Nephron progenitor cell (in vitro differentiated cells): ENCODE measurements at regions not wholly inside any gene's neighbourhood (a gene's known extent, or its start where the extent isn't known, plus 50 kb on each side); places are given as distances from the start of the nearest gene placed in this dataset.
"Not testable (repeated sequence)": the region's sequence is repeated elsewhere in the genome, so short reads cannot be mapped to it uniquely, and the experiment has no call there.

Experiments used
- DNase-seq: peaks from one replicate; pipeline ENCODE4 v3.0.0; 2021
- H3K27ac Mint-ChIP-seq: 2 replicates; pipeline ENCODE4 v1.8.0; 2021; ENCODE audit warnings: mild to moderate bottlenecking, moderate library complexity, mixed read lengths
- H3K27me3 Mint-ChIP-seq: 2 replicates; pipeline ENCODE4 v1.8.0; 2021; ENCODE audit warnings: mild to moderate bottlenecking, low read depth, mixed read lengths; ENCODE audit not compliant: poor library complexity
- H3K36me3 Mint-ChIP-seq: 2 replicates; pipeline ENCODE4 v1.8.0; 2021; ENCODE audit warnings: low read depth, mixed read lengths
- H3K4me1 Mint-ChIP-seq: 2 replicates; pipeline ENCODE4 v1.8.0; 2021; ENCODE audit warnings: mixed read lengths
- H3K4me3 Mint-ChIP-seq: 2 replicates; pipeline ENCODE4 v1.8.0; 2021; ENCODE audit warnings: mild to moderate bottlenecking, moderate library complexity, mixed read lengths
- H3K9me3 Mint-ChIP-seq: 2 replicates; pipeline ENCODE4 v1.8.0; 2021; ENCODE audit warnings: mild to moderate bottlenecking, moderate library complexity, mixed read lengths
- TF ChIP-seq, protein P1 (sequence below): fragments of 200-600 bp; sonication (generic); IDR thresholded peaks from 2 replicates; pipeline ENCODE4 v1.5.0; 2021; ENCODE audit warnings: antibody characterized with exemption

DNA sequence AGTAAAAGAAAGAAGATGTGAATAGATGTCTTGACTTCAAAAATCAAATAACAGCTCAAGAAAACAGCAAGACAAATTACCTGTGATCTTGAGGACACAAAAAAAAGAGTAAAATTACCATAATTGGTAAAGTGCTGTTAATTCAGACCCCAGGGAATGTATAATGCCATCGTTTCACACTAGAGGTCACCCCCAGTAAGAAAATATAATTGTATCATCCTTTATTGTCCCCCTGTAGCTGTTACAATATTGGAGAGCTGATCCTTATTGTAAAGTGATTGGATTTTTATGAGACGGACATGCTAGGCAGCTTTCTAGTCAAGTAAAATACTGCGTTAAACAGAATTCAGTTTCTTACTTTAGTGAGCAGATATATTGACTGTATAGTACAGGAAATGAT, 377.0 kb downstream of the TLE1 start:
- Mint-ChIP-seq H3K36me3 (peaks cover 20% of the 10 kb centered on the region), H3K27ac (no peak overlapping the region), H3K4me1 (no peaks in the 10 kb centered on the region), H3K27me3 (no peaks in the 10 kb centered on the region), H3K9me3 (peaks cover 49% of the 10 kb centered on the region), H3K4me3 (no peak overlapping the region)
- TF ChIP-seq, protein P1, sequence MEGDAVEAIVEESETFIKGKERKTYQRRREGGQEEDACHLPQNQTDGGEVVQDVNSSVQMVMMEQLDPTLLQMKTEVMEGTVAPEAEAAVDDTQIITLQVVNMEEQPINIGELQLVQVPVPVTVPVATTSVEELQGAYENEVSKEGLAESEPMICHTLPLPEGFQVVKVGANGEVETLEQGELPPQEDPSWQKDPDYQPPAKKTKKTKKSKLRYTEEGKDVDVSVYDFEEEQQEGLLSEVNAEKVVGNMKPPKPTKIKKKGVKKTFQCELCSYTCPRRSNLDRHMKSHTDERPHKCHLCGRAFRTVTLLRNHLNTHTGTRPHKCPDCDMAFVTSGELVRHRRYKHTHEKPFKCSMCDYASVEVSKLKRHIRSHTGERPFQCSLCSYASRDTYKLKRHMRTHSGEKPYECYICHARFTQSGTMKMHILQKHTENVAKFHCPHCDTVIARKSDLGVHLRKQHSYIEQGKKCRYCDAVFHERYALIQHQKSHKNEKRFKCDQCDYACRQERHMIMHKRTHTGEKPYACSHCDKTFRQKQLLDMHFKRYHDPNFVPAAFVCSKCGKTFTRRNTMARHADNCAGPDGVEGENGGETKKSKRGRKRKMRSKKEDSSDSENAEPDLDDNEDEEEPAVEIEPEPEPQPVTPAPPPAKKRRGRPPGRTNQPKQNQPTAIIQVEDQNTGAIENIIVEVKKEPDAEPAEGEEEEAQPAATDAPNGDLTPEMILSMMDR, result no peak
- DNase-seq, result no peak

DNA sequence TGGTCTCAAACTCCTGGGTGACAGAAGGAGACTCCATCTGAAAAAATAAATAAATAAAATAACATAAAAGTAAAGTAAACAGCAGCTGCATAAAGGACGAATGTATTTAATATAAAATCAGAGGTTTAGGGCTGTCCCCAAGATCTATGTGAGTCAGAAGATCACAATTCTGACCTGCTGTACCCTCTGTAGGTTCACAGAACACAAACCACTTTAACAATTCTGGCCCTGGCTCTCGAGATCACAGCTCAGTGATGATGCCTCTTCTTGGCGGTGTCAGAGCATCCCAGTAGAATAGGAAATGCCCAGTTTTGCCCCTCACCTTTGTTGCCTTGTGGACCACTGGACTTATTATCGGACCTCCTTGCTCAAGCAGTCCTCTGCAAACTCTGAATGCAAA, 380.9 kb downstream of the TLE1 start:
- H3K4me1 Mint-ChIP-seq, result no peaks in the 10 kb centered on the region
- no peak overlapping the region for H3K4me3 Mint-ChIP-seq
- H3K9me3 Mint-ChIP-seq, result peaks cover 36% of the 10 kb centered on the region
- TF ChIP-seq, protein P1, result no peak
- no peak for DNase-seq
- peaks cover 4% of the 10 kb centered on the region for H3K27me3 Mint-ChIP-seq
- no peak overlapping the region for H3K27ac Mint-ChIP-seq
- H3K36me3 Mint-ChIP-seq, result peaks cover 14% of the 10 kb centered on the region

DNA sequence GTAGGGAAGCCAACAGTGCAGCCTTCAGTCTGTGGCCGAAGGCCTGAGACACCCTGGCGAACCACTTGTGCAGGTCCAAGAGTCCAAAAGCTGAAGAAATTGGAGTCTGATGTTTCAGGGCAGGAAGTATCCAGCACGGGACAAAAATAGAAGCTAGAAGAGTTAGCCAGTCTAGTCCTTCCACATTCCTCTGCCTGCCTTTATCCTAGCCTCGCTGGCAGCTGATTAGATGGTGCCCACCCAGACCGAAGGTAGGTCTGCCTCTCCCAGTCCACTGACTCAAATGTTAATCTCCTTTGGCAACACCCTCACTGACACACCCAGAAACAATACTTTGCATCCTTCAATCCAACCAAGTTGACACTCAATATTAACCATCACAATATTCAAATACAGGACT, 381.6 kb downstream of the TLE1 start:
- not testable (repeated sequence) for DNase-seq, H3K4me3 Mint-ChIP-seq, H3K27me3 Mint-ChIP-seq, H3K4me1 Mint-ChIP-seq, H3K27ac Mint-ChIP-seq
- peaks cover 40% of the 10 kb centered on the region for H3K9me3 Mint-ChIP-seq
- H3K36me3 Mint-ChIP-seq, result peaks cover 17% of the 10 kb centered on the region

- H3K9me3 Mint-ChIP-seq, result peaks cover 61% of the 10 kb centered on the region
- no peak overlapping the region for H3K27ac Mint-ChIP-seq
- H3K4me1 Mint-ChIP-seq, result no peaks in the 10 kb centered on the region
- H3K36me3 Mint-ChIP-seq, result peaks cover 26% of the 10 kb centered on the region
- DNase-seq, result no peak
- peaks cover 4% of the 10 kb centered on the region for H3K27me3 Mint-ChIP-seq
- H3K4me3 Mint-ChIP-seq, result no peak overlapping the region
- TF ChIP-seq, protein P1, result no peak
These were observed 383.7 kb downstream of the TLE1 start for GRCh38 chr9:81305561-81306182.

DNA sequence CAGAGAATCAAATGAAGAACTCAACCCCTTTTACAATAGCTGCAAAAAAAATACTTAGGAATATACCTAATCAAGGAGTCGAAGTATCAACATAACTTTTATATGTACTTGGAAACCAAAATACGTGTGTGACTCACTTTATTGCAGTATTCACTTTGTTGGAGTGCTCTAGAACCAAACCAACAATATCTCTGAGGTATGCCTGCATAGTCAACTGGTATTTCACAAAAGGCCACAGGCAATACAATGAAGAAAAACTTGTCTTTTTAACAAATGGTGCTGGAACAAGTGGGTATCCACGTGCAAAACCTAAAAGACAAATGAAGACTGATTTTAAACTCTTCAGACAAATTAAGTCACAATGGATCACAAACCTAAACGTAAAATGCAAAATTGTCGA, 385.7 kb downstream of the TLE1 start:
- Mint-ChIP-seq H3K27me3 (peaks cover 4% of the 10 kb centered on the region), H3K36me3 (peaks cover 29% of the 10 kb centered on the region), H3K4me1 (no peaks in the 10 kb centered on the region), H3K27ac (no peak overlapping the region), H3K9me3 (peaks cover 57% of the 10 kb centered on the region), H3K4me3 (no peak overlapping the region)
- TF ChIP-seq, protein P1, result no peak
- DNase-seq, result no peak

GRCh38 chr9:81293651-81294050, 395.7 kb downstream of the TLE1 start:
- Mint-ChIP-seq H3K9me3 (peaks cover 54% of the 10 kb centered on the region), H3K4me3 (no peak overlapping the region), H3K4me1 (no peaks in the 10 kb centered on the region), H3K27ac (no peak overlapping the region), H3K36me3 (peaks cover 39% of the 10 kb centered on the region), H3K27me3 (peaks cover 6% of the 10 kb centered on the region)
- DNase-seq, result no peak
- TF ChIP-seq, protein P1, result no peak
